ENCODE measurements at regions not wholly inside any gene's neighbourhood (a gene's known extent, or its start where the extent isn't known, plus 50 kb on each side); places are given as distances from the start of the nearest gene placed in this dataset.

DNA sequence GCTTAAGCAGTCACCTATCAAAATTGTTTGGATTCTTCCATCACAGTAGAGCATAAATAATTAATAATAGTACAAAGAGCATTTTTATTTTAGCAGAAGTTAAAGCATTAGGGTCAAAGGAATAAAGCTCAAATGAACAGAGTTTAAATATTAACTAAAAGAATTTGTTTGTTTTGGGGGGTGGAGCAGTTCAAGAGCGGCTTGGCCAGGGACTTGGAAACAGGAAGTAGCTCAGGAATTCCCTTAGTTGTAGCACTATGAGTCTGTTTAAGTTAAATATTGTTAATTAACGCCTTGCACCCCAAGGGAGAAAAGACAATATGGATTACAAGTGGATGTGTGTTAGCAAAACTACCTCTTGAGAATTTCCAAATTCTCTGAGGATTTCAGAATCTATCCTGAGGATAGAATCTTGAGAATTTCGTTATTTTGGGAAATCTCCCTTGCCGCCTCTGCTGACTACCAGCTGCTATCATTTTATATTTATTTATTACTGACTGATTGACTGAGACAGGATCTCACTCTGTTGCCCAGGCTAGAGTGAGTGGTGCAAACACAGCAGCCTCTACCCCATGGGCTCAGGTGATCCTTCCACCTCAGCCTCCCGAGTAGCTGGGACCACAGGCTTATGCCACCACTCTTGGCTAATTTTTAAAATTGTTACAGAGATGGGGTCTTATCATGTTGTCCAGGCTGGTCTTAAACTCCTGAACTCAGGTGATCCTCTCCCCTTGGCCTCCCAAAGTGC lies 96.7 kb upstream of the CHD1 start:
- TF ChIP-seq, protein P1, sequence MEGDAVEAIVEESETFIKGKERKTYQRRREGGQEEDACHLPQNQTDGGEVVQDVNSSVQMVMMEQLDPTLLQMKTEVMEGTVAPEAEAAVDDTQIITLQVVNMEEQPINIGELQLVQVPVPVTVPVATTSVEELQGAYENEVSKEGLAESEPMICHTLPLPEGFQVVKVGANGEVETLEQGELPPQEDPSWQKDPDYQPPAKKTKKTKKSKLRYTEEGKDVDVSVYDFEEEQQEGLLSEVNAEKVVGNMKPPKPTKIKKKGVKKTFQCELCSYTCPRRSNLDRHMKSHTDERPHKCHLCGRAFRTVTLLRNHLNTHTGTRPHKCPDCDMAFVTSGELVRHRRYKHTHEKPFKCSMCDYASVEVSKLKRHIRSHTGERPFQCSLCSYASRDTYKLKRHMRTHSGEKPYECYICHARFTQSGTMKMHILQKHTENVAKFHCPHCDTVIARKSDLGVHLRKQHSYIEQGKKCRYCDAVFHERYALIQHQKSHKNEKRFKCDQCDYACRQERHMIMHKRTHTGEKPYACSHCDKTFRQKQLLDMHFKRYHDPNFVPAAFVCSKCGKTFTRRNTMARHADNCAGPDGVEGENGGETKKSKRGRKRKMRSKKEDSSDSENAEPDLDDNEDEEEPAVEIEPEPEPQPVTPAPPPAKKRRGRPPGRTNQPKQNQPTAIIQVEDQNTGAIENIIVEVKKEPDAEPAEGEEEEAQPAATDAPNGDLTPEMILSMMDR (IDR thresholded peaks at IDR 0.05; ENCODE audit: borderline replicate concordance, extremely low read depth, low read length, poor library complexity, severe bottlenecking), result no peak
- TF ChIP-seq EZH2 (IDR thresholded peaks at IDR 0.05; ENCODE audit: borderline replicate concordance, low read depth, low read length, severe bottlenecking), result no peak
